K562 (cell line): ENCODE measurements at regions not wholly inside any gene's neighbourhood (a gene's known extent, or its start where the extent isn't known, plus 50 kb on each side); places are given as distances from the start of the nearest gene placed in this dataset.
A peak's percentile ranks its signal among the peaks of the same experiment; 100 is the strongest.

Experiments
- ATAC-seq: fragments of 200-7000 bp; cut with Tn5 transposase; 3 replicates; pipeline ENCODE4 v1.9.1; 2020; ENCODE audit warnings: moderate library complexity
- BruUV-seq: library from RNA; stranded (reverse); fragments of 400-500 nt; replicated peaks from 2 replicates; lab custom pipeline; 2021; lab: Mats Ljungman, UMichigan
- CTCF ChIA-PET: fragments of 300-600 bp; formaldehyde crosslinking; extraction: SDS; loops from one replicate; lab custom pipeline; 2021; ENCODE audit warnings: low intra/inter-chr PET ratio; lab: Yijun Ruan, JAX
- POLR2A ChIA-PET: fragments of 300-600, 350-650 bp; sonication (Branson Sonifier 250); formaldehyde crosslinking; extraction: SDS; loops from one replicate; lab custom pipeline; 2021; ENCODE audit warnings: antibody characterized with exemption, inconsistent platforms; lab: Yijun Ruan, JAX
- DNase-seq, 4 experiments: peaks; one replicate each; pipeline versions ENCODE4 v3.0.0 to v3.0.0-alpha.2; 2011 to 2018; ENCODE audit warnings: low spot score in 3 of 4, mixed read lengths in 3 of 4; ENCODE audit errors: extremely low read depth in 1 of 4
- FAIRE-seq: peaks from 2 replicates; lab custom pipeline; 2011; peaks lifted over from hg19 to GRCh38; lab: Jason Lieb, UNC
- H2AFZ ChIP-seq: 2 replicates; pipeline ENCODE4 v1.6.0; 2011; ENCODE audit warnings: low read depth, low read length, control low read depth, inconsistent platforms
- H3K27ac ChIP-seq: fragments of 200-600 bp; 3 replicates; pipeline ENCODE4 v1.8.0; 2011; ENCODE audit warnings: low read depth, mild to moderate bottlenecking, control low read depth, inconsistent platforms, low read length, moderate library complexity, mixed read lengths; ENCODE audit errors: extremely low read depth
- H3K27me3 ChIP-seq, 2 experiments: fragments of 300-600 bp in 1 of 2; 2 replicates in 1 of 2; 3 replicates in 1 of 2; pipeline versions ENCODE4 v1.6.0 to v1.8.0; 2011; ENCODE audit warnings: inconsistent platforms in 2 of 2, low read length in 2 of 2, mild to moderate bottlenecking in 1 of 2, mixed read lengths in 1 of 2, moderate library complexity in 1 of 2; ENCODE audit not compliant: control insufficient read depth in 2 of 2, insufficient read depth in 2 of 2
- H3K36me3 ChIP-seq: fragments of 300-600 bp; 3 replicates; pipeline ENCODE4 v1.8.0; 2011; ENCODE audit warnings: mild to moderate bottlenecking, low read length, inconsistent platforms; ENCODE audit not compliant: control insufficient read depth, insufficient read depth
- H3K4me1 ChIP-seq, 2 experiments: fragments of 200-600 bp in 1 of 2; replicated peaks in 1 of 2; 2 replicates in 1 of 2; 3 replicates in 1 of 2; pipeline versions ENCODE4 v1.5.1 to v1.8.0; 2011; ENCODE audit warnings: inconsistent platforms in 2 of 2, low read length in 2 of 2, mild to moderate bottlenecking in 1 of 2, mixed read lengths in 1 of 2, moderate library complexity in 1 of 2; ENCODE audit not compliant: control insufficient read depth in 2 of 2, insufficient read depth in 2 of 2
- H3K4me2 ChIP-seq: 2 replicates; pipeline ENCODE4 v1.6.1; 2011; ENCODE audit warnings: low read length, control low read depth, inconsistent platforms, mixed read lengths; ENCODE audit not compliant: insufficient read depth
- H3K4me3 ChIP-seq: fragments of 200-600 bp; sonication (generic), shearing (Covaris generic); 2 replicates; pipeline ENCODE4 v1.5.1; 2016; ENCODE audit warnings: control low read depth, inconsistent platforms
- H3K79me2 ChIP-seq: fragments of 200-600 bp; 3 replicates; pipeline ENCODE4 v1.8.0; 2011; ENCODE audit warnings: low read length, inconsistent platforms; ENCODE audit not compliant: control insufficient read depth, insufficient read depth
- H3K9ac ChIP-seq, 2 experiments: 2 replicates each; pipeline versions ENCODE4 v1.6.0 to v1.6.1; 2011; ENCODE audit warnings: low read depth in 2 of 2, low read length in 2 of 2, control low read depth in 1 of 2, inconsistent platforms in 1 of 2, mild to moderate bottlenecking in 1 of 2, mixed read lengths in 1 of 2; ENCODE audit not compliant: insufficient read depth in 1 of 2
- H3K9me1 ChIP-seq: one replicate; pipeline ENCODE4 v1.6.0; 2011; ENCODE audit warnings: inconsistent platforms, mild to moderate bottlenecking, low read length, moderate library complexity; ENCODE audit not compliant: control insufficient read depth, insufficient read depth
- H3K9me3 ChIP-seq: replicated peaks from 2 replicates; pipeline ENCODE4 v1.5.1; 2011; ENCODE audit warnings: low read depth, low read length, inconsistent platforms; ENCODE audit not compliant: control insufficient read depth, insufficient read depth
- H4K20me1 ChIP-seq: replicated peaks from 2 replicates; pipeline ENCODE4 v1.6.1; 2011; ENCODE audit warnings: low read length, inconsistent platforms, mixed read lengths; ENCODE audit not compliant: control insufficient read depth, insufficient read depth
- EHMT2 ChIP-seq: fragments of 450-650 bp; IDR thresholded peaks from 2 replicates; pipeline ENCODE4 v1.6.1; 2018; ENCODE audit warnings: antibody characterized with exemption
- ELF2 ChIP-seq: fragments of 250-450 bp; sonication (Bioruptor Pico); IDR thresholded peaks from 2 replicates; pipeline ENCODE4 v1.5.0; 2021; ENCODE audit warnings: mild to moderate bottlenecking
- EZH2 ChIP-seq: IDR thresholded peaks from 2 replicates; pipeline ENCODE4 v1.6.1; 2012; ENCODE audit warnings: low read depth, mild to moderate bottlenecking, inconsistent platforms, low read length, borderline replicate concordance
- MIER1 ChIP-seq: fragments of 450-650 bp; IDR thresholded peaks from 2 replicates; pipeline ENCODE4 v1.6.1; 2016; ENCODE audit warnings: antibody characterized with exemption, mild to moderate bottlenecking, low read depth
- OTX1 ChIP-seq: fragments of 450-650 bp; formaldehyde crosslinking; IDR thresholded peaks from 2 replicates; pipeline ENCODE4 v1.4.0; 2022; ENCODE audit warnings: mild to moderate bottlenecking
- PHB2 ChIP-seq: fragments of 450-650 bp; IDR thresholded peaks from 2 replicates; pipeline ENCODE4 v1.6.1; 2017; ENCODE audit warnings: low read depth
- ZBTB8A ChIP-seq: fragments of 450-650 bp; IDR thresholded peaks from 2 replicates; pipeline ENCODE4 v1.6.1; 2018; ENCODE audit warnings: mild to moderate bottlenecking, moderate library complexity; ENCODE audit not compliant: partially characterized antibody
- WGBS: fragments of 100-300 bp; shearing (Covaris generic); methylation state at CpG from one replicate; pipeline ENCODE4 v1.1.6; 2016; ENCODE audit warnings: low coverage, mixed read lengths; ENCODE audit not compliant: insufficient coverage; ENCODE audit errors: missing lambda C conversion rate; 5-methylcytosine and 5-hydroxymethylcytosine counted together
- in situ Hi-C: fragments of 300-500 bp; cut with MboI; formaldehyde crosslinking; loops from 4 replicates; pipeline ENCODE4 v1.15.0; 2018; ENCODE audit warnings: inconsistent platforms, mixed read lengths
- intact Hi-C: fragments of 100-400 bp; cut with micrococcal nuclease; formaldehyde crosslinking; loops from 2 replicates; pipeline ENCODE4 v1.14.2; 2022
- TF ChIP-seq, protein P1 (sequence below): fragments of 450-650 bp; conservative IDR thresholded peaks from 2 replicates; pipeline ENCODE4 v1.6.1; 2016; ENCODE audit warnings: missing genetic modification characterization, low read depth, mild to moderate bottlenecking, control low read depth, missing compliant biosample characterization
- TF ChIP-seq, protein P2 (sequence below), 2 experiments: fragments of 450-650 bp; formaldehyde crosslinking in 1 of 2; IDR thresholded peaks; 2 replicates each; pipeline versions ENCODE4 v1.4.0 to v1.6.1; 2014 to 2020; ENCODE audit warnings: mild to moderate bottlenecking in 2 of 2, borderline replicate concordance in 1 of 2, low read depth in 1 of 2

DNA sequence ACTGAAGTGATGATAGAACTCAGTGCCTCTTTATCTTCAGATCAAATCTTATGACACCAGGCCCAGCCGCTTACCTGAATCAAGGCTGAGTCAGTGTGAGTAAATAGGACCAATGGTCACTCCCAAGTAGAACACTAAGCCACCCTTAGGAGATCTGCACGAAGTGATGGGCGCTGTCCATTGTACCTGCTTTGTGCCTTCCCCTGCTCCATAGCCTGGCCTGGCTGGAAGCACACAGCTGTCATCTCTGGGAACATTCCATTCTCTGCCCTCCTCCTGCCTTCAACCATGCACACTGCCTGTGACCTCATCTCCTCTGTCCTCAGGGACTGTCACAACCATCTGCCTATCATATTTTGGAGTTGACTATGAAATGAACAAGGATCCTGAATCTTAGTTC, 279.5 kb upstream of the ASIC2 start:
- in situ Hi-C loops (no loop called here), intact Hi-C loops (no loop called here)
- no peak for ATAC-seq
- Histone ChIP-seq H2AFZ (no peak overlapping the region), H3K27me3 (no peaks in the 10 kb centered on the region), H3K79me2 (no peaks in the 10 kb centered on the region), H3K4me2 (no peak overlapping the region), H3K4me1 (no peaks in the 10 kb centered on the region), H3K36me3 (no peaks in the 10 kb centered on the region)
- no peak for FAIRE-seq
- BruUV-seq = no TSS peak
- POLR2A ChIA-PET = no interaction called here
- TF ChIP-seq, protein P1, sequence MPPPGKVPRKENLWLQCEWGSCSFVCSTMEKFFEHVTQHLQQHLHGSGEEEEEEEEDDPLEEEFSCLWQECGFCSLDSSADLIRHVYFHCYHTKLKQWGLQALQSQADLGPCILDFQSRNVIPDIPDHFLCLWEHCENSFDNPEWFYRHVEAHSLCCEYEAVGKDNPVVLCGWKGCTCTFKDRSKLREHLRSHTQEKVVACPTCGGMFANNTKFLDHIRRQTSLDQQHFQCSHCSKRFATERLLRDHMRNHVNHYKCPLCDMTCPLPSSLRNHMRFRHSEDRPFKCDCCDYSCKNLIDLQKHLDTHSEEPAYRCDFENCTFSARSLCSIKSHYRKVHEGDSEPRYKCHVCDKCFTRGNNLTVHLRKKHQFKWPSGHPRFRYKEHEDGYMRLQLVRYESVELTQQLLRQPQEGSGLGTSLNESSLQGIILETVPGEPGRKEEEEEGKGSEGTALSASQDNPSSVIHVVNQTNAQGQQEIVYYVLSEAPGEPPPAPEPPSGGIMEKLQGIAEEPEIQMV (tag) = no peak
- TF ChIP-seq, protein P2, sequence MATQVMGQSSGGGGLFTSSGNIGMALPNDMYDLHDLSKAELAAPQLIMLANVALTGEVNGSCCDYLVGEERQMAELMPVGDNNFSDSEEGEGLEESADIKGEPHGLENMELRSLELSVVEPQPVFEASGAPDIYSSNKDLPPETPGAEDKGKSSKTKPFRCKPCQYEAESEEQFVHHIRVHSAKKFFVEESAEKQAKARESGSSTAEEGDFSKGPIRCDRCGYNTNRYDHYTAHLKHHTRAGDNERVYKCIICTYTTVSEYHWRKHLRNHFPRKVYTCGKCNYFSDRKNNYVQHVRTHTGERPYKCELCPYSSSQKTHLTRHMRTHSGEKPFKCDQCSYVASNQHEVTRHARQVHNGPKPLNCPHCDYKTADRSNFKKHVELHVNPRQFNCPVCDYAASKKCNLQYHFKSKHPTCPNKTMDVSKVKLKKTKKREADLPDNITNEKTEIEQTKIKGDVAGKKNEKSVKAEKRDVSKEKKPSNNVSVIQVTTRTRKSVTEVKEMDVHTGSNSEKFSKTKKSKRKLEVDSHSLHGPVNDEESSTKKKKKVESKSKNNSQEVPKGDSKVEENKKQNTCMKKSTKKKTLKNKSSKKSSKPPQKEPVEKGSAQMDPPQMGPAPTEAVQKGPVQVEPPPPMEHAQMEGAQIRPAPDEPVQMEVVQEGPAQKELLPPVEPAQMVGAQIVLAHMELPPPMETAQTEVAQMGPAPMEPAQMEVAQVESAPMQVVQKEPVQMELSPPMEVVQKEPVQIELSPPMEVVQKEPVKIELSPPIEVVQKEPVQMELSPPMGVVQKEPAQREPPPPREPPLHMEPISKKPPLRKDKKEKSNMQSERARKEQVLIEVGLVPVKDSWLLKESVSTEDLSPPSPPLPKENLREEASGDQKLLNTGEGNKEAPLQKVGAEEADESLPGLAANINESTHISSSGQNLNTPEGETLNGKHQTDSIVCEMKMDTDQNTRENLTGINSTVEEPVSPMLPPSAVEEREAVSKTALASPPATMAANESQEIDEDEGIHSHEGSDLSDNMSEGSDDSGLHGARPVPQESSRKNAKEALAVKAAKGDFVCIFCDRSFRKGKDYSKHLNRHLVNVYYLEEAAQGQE (IDR thresholded peaks at IDR 0.05; ENCODE audit: borderline replicate concordance) = peak; percentile 93
- TF ChIP-seq, protein P2 (CRISPR knock-in tag; IDR thresholded peaks at IDR 0.05; ENCODE audit: low read depth) = peak; percentile 52; the same call in 1 of the 2 replicates
- no peak for TF ChIP-seq OTX1 (CRISPR knock-in tag)
- no peak for TF ChIP-seq ZBTB8A
- no peak for TF ChIP-seq PHB2
- TF ChIP-seq MIER1 = 0 out of 2 replicates have a peak, but pooled peaks have one; percentile 40
- no peak for TF ChIP-seq EZH2
- no peak for TF ChIP-seq ELF2
- peak; percentile 90 for TF ChIP-seq EHMT2
- TF ChIP-seq, all 486 proteins: peak for 3
- Histone ChIP-seq H3K4me3 (no peak overlapping the region), H3K9ac (no peak overlapping the region), H4K20me1 (no peaks in the 10 kb centered on the region), H3K9me3 (no peaks in the 10 kb centered on the region), H3K27ac (no peak overlapping the region), H3K9me1 (no peaks in the 10 kb centered on the region)
- CTCF ChIA-PET = no interaction called here
- WGBS = 0% methylated on average over 3 of the region's 3 CpGs
- no peak for DNase-seq
